ENCODE measurements at regions not wholly inside any gene's neighbourhood (a gene's known extent, or its start where the extent isn't known, plus 50 kb on each side); places are given as distances from the start of the nearest gene placed in this dataset.

- TF ChIP-seq CTCF (conservative IDR thresholded peaks at IDR 0.05; ENCODE audit: low read depth, low read length) (no peak), RAD21 (IDR thresholded peaks at IDR 0.05; ENCODE audit: low read length) (no peak), BHLHE40 (IDR thresholded peaks at IDR 0.05; ENCODE audit: low read depth, low read length) (no peak), POLR2A (IDR thresholded peaks at IDR 0.05; ENCODE audit: low read depth, low read length) (no peak), FOS (IDR thresholded peaks at IDR 0.05; ENCODE audit: low read depth, low read length) (no peak), MAFK (IDR thresholded peaks at IDR 0.05; ENCODE audit: low read depth, low read length) (no peak), USF2 (IDR thresholded peaks at IDR 0.05; ENCODE audit: low read depth, low read length) (no peak)
Observed at GRCh38 chr7:19415123-19415522, 269.9 kb upstream of the FERD3L start.
